GM18499 (cell line): ENCODE measurements at regions not wholly inside any gene's neighbourhood (a gene's known extent, or its start where the extent isn't known, plus 50 kb on each side); places are given as distances from the start of the nearest gene placed in this dataset.
"Not testable (repeated sequence)": the region's sequence is repeated elsewhere in the genome, so short reads cannot be mapped to it uniquely, and the experiment has no call there.

Experiments used
- ATAC-seq: cut with Tn5 transposase; IDR thresholded peaks from one replicate; pipeline ENCODE4 v1.9.1; 2021; ENCODE audit warnings: moderate number of reproducible peaks; ENCODE audit not compliant: insufficient read depth, unreplicated experiment

DNA sequence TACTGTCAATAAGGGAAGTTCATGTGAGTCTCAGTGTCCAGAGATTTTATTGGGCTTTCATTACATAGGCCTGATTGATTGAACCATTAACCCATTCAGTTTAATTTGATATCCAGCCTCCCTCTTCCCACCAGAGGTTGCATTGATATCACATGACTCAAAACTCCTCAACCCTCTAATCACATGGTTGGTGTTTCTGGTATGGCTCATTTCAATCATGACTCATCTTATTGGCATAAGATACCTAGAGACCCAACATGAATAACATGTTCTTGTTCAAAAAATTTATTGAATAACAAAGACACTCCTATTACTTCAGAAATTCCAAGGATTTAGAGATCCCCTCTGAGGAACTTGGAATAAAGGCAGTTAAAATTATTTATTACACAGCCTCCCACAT, 982.2 kb downstream of the TLE1 start:
- no peak for ATAC-seq

DNA sequence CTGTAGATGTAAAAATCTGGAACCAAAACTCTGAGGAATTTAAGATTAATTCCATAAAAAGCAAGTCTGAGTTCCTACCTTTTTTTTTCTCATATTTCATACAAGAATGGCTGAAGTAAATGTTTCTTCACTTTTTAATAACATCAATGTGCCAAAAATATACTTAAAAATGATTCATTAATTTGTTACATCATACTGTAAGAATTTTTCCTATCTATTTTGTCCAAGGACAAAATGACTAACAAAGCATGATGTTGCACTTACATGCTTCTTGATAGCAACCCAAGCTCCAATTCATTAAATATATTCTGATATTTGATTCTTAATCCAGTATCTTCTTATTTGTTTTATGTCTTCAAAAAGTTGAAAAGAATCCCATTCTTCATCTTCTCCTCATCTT, 988.3 kb downstream of the TLE1 start:
- ATAC-seq, result no peak

GRCh38 chr9:80699511-80699998, 989.8 kb downstream of the TLE1 start:
- ATAC-seq, result no peak

DNA sequence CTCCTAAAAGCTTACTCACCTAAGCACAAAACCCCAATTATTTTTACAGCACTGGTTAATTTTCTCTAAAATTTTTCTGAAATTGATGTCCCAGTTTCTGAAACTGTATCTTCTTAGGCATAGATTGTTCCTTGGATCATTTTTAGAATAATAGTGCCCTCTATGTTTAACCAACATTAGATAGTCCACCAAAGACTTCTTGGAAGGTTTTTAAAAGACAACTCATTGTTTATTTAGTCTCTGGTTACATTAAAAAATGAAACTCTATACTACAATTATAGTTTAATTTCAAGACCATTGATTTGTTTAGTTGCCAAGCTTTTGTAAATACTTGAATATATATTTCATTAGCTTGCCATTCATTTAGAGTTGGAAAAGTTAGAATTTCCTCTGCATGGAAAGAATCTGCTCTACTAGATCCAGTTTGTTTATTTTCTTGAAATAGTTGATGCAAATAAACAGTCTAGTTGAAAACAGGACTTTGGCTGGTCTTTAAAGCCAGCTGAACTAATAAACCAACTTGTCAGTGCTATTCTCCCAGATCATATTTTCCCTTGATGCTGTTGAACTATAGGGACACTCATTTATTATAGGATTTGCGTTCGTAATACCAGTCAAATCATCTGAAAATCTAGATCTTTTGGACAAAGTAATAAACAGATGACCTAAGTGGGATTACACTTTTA, 990.5 kb downstream of the TLE1 start:
- ATAC-seq, result no peak

GRCh38 chr9:80692751-80693150, 996.6 kb downstream of the TLE1 start:
- ATAC-seq, result no peak

DNA sequence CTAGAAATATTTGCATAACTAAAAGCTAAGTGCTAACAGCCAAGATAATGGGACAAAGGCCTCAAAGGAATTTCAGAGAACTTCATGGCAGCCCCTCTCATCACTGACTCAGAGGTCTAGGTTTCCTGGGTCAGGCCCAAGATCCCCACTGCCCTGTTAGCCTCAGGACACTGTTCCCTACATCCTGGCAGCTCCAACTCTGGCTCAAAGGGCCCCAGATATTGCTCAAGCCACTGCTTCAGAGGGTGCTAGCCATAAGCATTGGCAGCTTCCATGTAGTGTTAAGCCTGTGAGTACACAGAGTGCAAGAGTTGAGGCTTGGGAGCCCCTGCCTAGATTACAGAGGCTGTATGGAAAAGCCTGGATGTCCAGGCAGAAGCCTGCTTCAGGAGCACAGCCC, 998.1 kb downstream of the TLE1 start:
- ATAC-seq, result no peak

- no peak for ATAC-seq
Observed at GRCh38 chr9:80690349-80690939, 998.9 kb downstream of the TLE1 start.

DNA sequence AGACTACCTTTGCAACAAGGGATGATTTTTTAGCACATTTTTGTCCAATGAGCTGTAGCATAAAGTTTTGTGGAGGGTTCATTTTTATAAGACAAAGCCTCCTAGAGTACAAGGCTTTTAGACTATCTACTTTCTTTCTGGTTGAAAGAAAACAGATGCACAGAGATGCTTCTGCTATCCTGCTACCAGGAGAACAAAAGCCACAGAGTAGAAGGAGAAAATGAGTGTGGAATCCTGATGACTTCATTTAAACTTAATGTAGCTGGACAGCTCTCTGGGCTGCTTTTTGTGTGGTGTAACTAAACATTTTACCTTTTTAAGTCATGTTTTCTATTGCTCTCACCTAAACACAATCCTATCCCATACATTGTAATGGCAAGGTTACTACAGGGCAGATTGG, 1009.4 kb downstream of the TLE1 start:
- ATAC-seq, result no peak

DNA sequence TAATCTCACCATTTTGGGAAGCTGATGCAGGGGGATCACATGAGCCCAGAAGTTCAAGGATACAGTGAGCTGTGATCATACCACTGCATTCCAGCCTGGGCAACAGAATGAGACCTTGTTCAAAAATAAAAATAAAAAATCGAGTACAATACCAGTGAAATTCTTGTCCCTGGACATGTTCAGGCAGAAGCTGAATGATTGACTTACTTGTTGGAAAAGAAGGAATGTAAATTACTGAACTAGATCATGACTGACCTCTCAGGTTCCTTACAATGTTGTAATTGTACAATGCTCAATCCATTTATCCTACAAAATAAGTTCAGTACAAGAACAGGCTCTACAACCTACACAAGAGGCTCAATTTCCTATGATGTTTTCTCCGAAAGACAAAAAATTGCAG, 1010.4 kb downstream of the TLE1 start:
- no peak for ATAC-seq

DNA sequence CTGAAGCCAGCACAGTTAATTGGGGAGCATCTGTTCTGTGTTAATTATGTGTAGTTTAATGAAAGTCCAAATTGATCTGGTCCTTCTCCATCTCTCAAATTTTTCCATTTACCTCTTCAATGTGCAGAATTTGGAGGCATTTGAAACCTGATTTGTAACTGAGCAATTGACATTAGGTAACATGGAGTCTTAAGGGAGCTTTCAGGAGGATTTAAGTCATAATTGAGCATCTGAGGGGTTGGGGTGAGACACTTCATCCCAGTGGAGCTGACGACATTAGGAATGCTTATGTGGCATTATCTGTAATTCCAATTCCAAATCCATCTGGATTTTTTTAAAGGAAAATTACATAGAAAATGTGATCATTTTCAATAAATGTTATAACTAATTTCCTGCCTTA, 1015.9 kb downstream of the TLE1 start:
- no peak for ATAC-seq

- ATAC-seq, result no peak
Observed at GRCh38 chr9:80665479-80665878, 1023.9 kb downstream of the TLE1 start.

- ATAC-seq, result no peak
Observed at GRCh38 chr9:80664327-80665210, 1024.8 kb downstream of the TLE1 start.

DNA sequence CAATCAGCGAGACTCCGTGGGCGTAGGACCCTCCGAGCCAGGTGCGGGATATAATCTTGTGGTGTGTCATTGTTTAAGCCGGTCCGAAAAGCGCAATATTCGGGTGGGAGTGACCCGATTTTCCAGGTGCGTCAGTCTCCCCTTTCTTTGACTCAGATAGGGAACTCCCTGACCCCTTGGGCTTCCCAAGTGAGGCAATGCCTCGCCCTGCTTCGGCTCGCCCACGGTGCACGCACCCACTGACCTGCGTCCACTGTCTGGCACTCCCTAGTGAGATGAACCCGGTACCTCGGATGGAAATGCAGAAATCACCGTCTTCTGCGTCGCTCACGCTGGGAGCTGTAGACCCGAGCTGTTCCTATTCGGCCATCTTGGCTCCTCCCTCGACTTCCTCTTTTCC, 1029.6 kb downstream of the TLE1 start:
- not testable (repeated sequence) for ATAC-seq

- ATAC-seq, result no peak
Observed at GRCh38 chr9:80651044-80651443, 1038.3 kb downstream of the TLE1 start.

- ATAC-seq, result no peak
Observed at GRCh38 chr9:80649496-80649895, 1039.9 kb downstream of the TLE1 start.

DNA sequence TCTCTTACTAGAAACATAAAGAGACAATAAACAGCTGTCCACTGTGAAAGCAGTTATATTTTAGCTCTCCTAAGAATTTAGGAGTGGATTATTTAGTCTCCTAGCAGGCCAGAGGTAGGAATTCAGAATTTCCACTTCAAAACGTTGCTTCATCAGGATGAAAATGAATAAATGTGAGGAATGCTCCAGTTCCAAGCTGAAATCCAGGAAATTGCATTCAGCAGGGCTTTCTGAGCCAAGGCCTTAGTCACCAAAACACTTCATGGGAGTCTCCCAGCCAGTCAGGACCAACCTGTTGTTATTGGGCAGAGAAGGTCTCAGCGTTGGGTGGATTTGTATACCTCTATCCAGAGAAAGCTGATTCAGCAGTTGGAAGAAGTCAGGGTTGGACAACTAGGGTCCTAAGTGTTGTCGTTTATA, 1040.3 kb downstream of the TLE1 start:
- no peak for ATAC-seq

- no peak for ATAC-seq
Observed at GRCh38 chr9:80648336-80648735, 1041.0 kb downstream of the TLE1 start.

DNA sequence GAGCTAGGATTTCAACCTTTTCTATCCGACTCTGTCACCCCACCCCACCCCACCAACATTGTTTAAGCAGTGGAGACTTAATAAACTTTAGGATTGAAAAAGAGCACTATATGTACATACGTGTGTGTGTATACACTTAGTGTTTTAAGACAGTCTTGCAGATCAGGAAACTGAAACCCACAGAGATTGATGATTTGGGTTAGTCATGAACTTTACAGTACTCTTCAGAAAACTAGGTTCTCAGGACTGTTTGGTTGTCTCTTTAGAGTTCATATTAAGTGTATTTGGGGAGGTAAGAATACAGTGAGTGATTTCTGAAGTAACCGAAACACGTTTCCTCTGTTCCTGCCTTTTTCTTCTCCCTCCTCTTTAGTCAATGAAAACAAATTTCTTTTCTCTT, 1043.1 kb downstream of the TLE1 start:
- no peak for ATAC-seq

DNA sequence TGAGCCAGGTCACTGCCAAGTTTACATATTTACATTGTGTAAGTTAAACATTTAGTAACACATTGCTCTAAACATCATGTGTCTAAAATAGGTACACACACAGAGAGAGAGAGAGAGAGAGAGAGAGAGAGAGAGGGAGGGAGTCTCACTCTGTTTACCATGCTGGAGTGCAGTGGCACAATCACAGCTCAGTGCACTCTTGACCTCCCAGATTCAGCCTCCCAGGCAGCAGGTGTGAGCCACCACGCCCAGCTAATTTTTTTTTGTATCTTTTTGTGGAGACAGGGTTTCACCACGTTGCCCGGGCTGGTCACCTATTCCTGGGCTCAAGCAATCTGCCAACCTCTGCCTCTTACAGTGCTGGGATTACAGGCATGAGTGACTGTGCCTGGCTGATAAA, 1045.3 kb downstream of the TLE1 start:
- no peak for ATAC-seq

GRCh38 chr9:80635065-80635464, 1054.3 kb downstream of the TLE1 start:
- ATAC-seq, result no peak

- ATAC-seq, result no peak
Observed at GRCh38 chr9:80632041-80632440, 1057.3 kb downstream of the TLE1 start.
